ENCODE measurements at regions not wholly inside any gene's neighbourhood (a gene's known extent, or its start where the extent isn't known, plus 50 kb on each side); places are given as distances from the start of the nearest gene placed in this dataset.

DNA sequence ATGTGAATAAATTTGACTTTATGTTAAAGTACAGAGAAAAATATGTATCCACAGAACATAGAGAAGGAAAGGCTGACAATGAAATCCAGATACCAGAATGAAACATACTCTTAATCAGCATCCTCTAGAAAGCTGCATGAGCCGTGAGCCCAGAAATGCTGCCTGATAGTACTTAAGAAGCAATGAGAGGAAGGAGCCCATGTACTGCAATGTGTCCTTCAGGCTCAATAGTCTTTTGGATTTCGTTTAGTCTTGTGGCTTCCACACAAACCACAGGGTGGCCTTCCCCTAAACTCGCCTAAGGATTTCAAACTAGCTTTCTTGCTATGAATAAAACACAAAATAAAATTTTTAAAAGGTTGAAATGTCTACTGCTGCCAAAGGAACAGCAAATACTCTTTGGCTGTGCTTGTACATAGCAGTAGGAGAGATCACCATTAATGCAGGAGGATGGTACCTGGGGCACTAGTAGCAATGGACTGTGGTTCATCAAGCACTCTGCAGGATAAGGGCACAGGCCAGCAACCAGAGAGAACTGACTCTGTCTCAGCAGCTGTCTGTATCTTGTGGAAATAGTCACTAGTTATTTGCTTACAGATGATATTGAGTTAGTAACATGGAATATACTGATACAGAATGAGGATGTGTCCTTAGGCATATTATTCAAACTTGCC, 988.3 kb upstream of the LRFN5 start:
- ChIA-PET POLR2A (no interaction called here), CTCF (no interaction called here)
- H3K9me3 ChIP-seq (ENCODE audit: control insufficient read depth, insufficient read depth, low read depth, low read length) = no peaks in the 10 kb centered on the region
- H3K27me3 ChIP-seq (ENCODE audit: control insufficient read depth, insufficient read depth, low read length) = no peaks in the 10 kb centered on the region
- TF ChIP-seq POLR2AphosphoS5 (IDR thresholded peaks at IDR 0.05; ENCODE audit: low read depth, low read length) (no peak), SIN3A (IDR thresholded peaks at IDR 0.05; ENCODE audit: borderline replicate concordance, insufficient read depth, low read depth, low read length) (no peak), TCF7L2 (IDR thresholded peaks at IDR 0.05; ENCODE audit: low read depth, low read length) (no peak)
- TF ChIP-seq, protein P1, sequence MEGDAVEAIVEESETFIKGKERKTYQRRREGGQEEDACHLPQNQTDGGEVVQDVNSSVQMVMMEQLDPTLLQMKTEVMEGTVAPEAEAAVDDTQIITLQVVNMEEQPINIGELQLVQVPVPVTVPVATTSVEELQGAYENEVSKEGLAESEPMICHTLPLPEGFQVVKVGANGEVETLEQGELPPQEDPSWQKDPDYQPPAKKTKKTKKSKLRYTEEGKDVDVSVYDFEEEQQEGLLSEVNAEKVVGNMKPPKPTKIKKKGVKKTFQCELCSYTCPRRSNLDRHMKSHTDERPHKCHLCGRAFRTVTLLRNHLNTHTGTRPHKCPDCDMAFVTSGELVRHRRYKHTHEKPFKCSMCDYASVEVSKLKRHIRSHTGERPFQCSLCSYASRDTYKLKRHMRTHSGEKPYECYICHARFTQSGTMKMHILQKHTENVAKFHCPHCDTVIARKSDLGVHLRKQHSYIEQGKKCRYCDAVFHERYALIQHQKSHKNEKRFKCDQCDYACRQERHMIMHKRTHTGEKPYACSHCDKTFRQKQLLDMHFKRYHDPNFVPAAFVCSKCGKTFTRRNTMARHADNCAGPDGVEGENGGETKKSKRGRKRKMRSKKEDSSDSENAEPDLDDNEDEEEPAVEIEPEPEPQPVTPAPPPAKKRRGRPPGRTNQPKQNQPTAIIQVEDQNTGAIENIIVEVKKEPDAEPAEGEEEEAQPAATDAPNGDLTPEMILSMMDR (IDR thresholded peaks at IDR 0.05) = no peak
- TF ChIP-seq, protein P2, sequence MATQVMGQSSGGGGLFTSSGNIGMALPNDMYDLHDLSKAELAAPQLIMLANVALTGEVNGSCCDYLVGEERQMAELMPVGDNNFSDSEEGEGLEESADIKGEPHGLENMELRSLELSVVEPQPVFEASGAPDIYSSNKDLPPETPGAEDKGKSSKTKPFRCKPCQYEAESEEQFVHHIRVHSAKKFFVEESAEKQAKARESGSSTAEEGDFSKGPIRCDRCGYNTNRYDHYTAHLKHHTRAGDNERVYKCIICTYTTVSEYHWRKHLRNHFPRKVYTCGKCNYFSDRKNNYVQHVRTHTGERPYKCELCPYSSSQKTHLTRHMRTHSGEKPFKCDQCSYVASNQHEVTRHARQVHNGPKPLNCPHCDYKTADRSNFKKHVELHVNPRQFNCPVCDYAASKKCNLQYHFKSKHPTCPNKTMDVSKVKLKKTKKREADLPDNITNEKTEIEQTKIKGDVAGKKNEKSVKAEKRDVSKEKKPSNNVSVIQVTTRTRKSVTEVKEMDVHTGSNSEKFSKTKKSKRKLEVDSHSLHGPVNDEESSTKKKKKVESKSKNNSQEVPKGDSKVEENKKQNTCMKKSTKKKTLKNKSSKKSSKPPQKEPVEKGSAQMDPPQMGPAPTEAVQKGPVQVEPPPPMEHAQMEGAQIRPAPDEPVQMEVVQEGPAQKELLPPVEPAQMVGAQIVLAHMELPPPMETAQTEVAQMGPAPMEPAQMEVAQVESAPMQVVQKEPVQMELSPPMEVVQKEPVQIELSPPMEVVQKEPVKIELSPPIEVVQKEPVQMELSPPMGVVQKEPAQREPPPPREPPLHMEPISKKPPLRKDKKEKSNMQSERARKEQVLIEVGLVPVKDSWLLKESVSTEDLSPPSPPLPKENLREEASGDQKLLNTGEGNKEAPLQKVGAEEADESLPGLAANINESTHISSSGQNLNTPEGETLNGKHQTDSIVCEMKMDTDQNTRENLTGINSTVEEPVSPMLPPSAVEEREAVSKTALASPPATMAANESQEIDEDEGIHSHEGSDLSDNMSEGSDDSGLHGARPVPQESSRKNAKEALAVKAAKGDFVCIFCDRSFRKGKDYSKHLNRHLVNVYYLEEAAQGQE (IDR thresholded peaks at IDR 0.05; ENCODE audit: insufficient read depth in 1 of 2, low read depth in 2 of 2, low read length in 1 of 2) = no peak
- intact Hi-C loops (cut with micrococcal nuclease; ENCODE audit: unreplicated experiment) = no loop called here
- no TSS peak for BruUV-seq (replicated peaks)
- no peak for ATAC-seq
- H3K4me1 ChIP-seq (ENCODE audit: control insufficient read depth, insufficient read depth, low read length) = no peaks in the 10 kb centered on the region
- no peak overlapping the region for H3K27ac ChIP-seq (ENCODE audit: low read length)
- no peaks in the 10 kb centered on the region for H3K36me3 ChIP-seq (ENCODE audit: control insufficient read depth, insufficient read depth, low read length)
- DNase-seq (ENCODE audit: low read depth, low spot score) = no peak
- H3K4me3 ChIP-seq (ENCODE audit: low read depth in 2 of 2, low read length in 2 of 2) = no peak overlapping the region
- in situ Hi-C loops (cut with HindIII; ENCODE audit: low pct_unique_long_range_greater_than_20kb, low sequenced_read_pairs) = no loop called here

DNA sequence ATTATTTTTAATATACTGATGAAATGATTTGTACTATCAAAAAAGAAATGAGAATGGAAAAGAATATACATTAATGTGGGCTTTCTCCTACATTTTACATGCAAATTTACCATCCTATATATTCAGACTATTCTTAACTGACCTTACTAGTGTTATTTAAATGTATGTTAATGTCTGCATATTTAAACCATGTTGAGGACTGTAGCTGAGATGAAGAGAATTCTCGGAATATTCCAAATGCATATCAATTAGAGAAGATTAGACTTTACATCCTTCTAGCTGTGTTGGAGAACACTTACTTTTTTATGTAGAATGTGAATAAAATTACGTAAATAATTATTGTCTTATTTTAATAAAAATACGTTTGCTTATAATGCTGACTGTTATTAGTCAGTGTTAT, 990.1 kb upstream of the LRFN5 start:
- TF ChIP-seq SIN3A (IDR thresholded peaks at IDR 0.05; ENCODE audit: borderline replicate concordance, insufficient read depth, low read depth, low read length) = no peak
- TF ChIP-seq, protein P2 (IDR thresholded peaks at IDR 0.05; ENCODE audit: insufficient read depth in 1 of 2, low read depth in 2 of 2, low read length in 1 of 2) = no peak
- TF ChIP-seq, protein P1 (IDR thresholded peaks at IDR 0.05) = no peak
- no peak for TF ChIP-seq TCF7L2 (IDR thresholded peaks at IDR 0.05; ENCODE audit: low read depth, low read length)
- no peak for TF ChIP-seq POLR2AphosphoS5 (IDR thresholded peaks at IDR 0.05; ENCODE audit: low read depth, low read length)
- Histone ChIP-seq H3K4me1 (ENCODE audit: control insufficient read depth, insufficient read depth, low read length) (no peaks in the 10 kb centered on the region), H3K9me3 (ENCODE audit: control insufficient read depth, insufficient read depth, low read depth, low read length) (no peaks in the 10 kb centered on the region), H3K27ac (ENCODE audit: low read length) (no peak overlapping the region), H3K27me3 (ENCODE audit: control insufficient read depth, insufficient read depth, low read length) (no peaks in the 10 kb centered on the region), H3K4me3 (ENCODE audit: low read depth in 2 of 2, low read length in 2 of 2) (no peak overlapping the region), H3K36me3 (ENCODE audit: control insufficient read depth, insufficient read depth, low read length) (no peaks in the 10 kb centered on the region)
- ATAC-seq = no peak
- POLR2A ChIA-PET = no interaction called here
- no peak for DNase-seq (ENCODE audit: low read depth, low spot score)
- no TSS peak for BruUV-seq (replicated peaks)
- in situ Hi-C loops (cut with HindIII; ENCODE audit: low pct_unique_long_range_greater_than_20kb, low sequenced_read_pairs) (no loop called here), intact Hi-C loops (cut with micrococcal nuclease; ENCODE audit: unreplicated experiment) (no loop called here)
- CTCF ChIA-PET = no interaction called here

Data from Panc1 (cell line).